ENCODE measurements at regions not wholly inside any gene's neighbourhood (a gene's known extent, or its start where the extent isn't known, plus 50 kb on each side); places are given as distances from the start of the nearest gene placed in this dataset.

- TF ChIP-seq CTCF (IDR thresholded peaks at IDR 0.05) = no peak
- no peak for TF ChIP-seq POLR2A (IDR thresholded peaks at IDR 0.05)
Observed at GRCh38 chr4:156330436-156331031, 376.9 kb upstream of the CTSO start.

All from gastroesophageal sphincter (tissue), 3 donors.